HUES48 (cell line): ENCODE measurements at regions not wholly inside any gene's neighbourhood (a gene's known extent, or its start where the extent isn't known, plus 50 kb on each side); places are given as distances from the start of the nearest gene placed in this dataset.

Experiments used
- H3K27ac ChIP-seq: one replicate; pipeline ENCODE4 v1.7.0; 2013; ENCODE audit warnings: low read depth, low read length, inconsistent platforms
- H3K27me3 ChIP-seq: 2 replicates; pipeline ENCODE4 v1.6.1; 2013; ENCODE audit warnings: mild to moderate bottlenecking, low read length; ENCODE audit not compliant: control insufficient read depth, insufficient read depth
- H3K36me3 ChIP-seq: 2 replicates; pipeline ENCODE4 v1.6.1; 2013; ENCODE audit warnings: low read length; ENCODE audit not compliant: control insufficient read depth, insufficient read depth
- H3K4me1 ChIP-seq: 2 replicates; pipeline ENCODE4 v1.6.1; 2013; ENCODE audit warnings: mild to moderate bottlenecking, low read length; ENCODE audit not compliant: control insufficient read depth, insufficient read depth
- H3K4me3 ChIP-seq: 2 replicates; pipeline ENCODE4 v1.5.1; 2013; ENCODE audit warnings: mild to moderate bottlenecking, low read depth, low read length
- H3K9ac ChIP-seq: 2 replicates; pipeline ENCODE4 v1.6.1; 2013; ENCODE audit warnings: mild to moderate bottlenecking, low read depth, low read length, moderate library complexity
- H3K9me3 ChIP-seq: 2 replicates; pipeline ENCODE4 v1.6.1; 2013; ENCODE audit warnings: low read length; ENCODE audit not compliant: control insufficient read depth, insufficient read depth

DNA sequence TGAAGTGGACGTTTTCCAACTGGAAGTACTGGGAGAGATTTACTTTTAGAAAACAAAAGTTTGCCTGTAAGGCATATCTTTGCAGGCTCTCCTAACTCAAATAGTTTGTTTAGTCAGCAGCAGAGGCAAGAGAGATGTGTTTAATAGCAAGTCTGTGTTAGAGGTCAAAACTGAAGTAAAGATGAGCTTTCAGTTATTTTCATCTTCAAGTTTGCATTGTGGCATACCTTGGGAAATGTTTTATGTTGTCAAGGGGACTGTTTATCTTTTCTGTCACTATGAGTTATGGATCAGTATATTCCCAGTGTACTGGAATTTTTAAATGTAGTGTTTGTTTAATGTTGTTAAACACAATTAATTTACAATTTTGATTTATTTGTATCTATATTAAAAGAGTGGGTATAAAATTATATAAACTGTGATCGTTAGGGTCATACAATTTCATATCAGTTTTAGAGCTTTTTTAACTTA lies 169.7 kb upstream of the PPP1R3A start:
- H3K27ac ChIP-seq: no peak overlapping the region
- peaks cover 73% of the 10 kb centered on the region for H3K27me3 ChIP-seq
- H3K4me3 ChIP-seq: peak overlapping the region; percentile 84
- no peak overlapping the region for H3K9ac ChIP-seq
- no peaks in the 10 kb centered on the region for H3K36me3 ChIP-seq
- H3K9me3 ChIP-seq: no peaks in the 10 kb centered on the region
- peaks cover 11% of the 10 kb centered on the region for H3K4me1 ChIP-seq

DNA sequence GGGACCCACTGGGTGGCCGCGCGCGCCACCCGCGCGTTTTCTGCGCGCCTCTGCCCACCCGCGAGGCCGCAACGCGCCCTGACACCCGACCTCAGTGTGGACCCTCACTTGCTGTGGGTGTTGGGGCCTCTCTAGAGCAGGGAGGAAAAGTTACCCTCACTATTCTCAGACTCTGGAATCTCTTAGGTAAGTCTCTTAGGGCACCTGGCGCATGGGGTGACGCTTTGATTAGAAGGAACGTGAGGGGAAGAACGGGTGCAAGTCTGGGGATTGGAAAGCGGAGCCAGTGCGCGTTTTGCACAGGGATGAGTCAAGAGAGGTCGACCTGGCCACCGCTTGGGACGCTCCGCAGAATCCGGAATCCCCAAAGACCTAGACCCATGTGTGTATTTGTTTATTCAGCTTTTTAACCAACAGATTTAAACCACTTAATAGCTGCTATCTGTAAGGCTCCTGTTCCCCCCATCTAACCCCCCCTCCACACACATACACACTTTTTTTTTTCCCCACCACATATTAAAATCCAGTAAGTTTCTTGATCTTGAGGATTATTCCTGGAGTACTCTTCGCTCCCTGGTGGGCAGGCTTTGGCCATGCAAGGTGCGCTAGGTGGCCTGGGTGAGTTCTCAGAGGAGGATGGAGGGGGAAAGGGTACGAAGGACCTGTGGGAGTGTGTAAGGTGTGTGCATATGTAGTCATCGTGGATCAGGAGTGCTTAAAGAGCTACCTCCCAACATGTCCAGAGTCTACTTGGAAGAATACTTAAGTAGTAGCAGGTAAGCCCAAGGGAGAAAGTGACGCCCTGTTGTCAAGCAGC lies 169.1 kb upstream of the PPP1R3A start:
- Histone ChIP-seq H3K9ac (no peak overlapping the region), H3K4me3 (peak overlapping the region; percentile 84), H3K27ac (no peak overlapping the region), H3K9me3 (no peaks in the 10 kb centered on the region), H3K27me3 (peaks cover 79% of the 10 kb centered on the region), H3K36me3 (no peaks in the 10 kb centered on the region), H3K4me1 (peaks cover 15% of the 10 kb centered on the region)

DNA sequence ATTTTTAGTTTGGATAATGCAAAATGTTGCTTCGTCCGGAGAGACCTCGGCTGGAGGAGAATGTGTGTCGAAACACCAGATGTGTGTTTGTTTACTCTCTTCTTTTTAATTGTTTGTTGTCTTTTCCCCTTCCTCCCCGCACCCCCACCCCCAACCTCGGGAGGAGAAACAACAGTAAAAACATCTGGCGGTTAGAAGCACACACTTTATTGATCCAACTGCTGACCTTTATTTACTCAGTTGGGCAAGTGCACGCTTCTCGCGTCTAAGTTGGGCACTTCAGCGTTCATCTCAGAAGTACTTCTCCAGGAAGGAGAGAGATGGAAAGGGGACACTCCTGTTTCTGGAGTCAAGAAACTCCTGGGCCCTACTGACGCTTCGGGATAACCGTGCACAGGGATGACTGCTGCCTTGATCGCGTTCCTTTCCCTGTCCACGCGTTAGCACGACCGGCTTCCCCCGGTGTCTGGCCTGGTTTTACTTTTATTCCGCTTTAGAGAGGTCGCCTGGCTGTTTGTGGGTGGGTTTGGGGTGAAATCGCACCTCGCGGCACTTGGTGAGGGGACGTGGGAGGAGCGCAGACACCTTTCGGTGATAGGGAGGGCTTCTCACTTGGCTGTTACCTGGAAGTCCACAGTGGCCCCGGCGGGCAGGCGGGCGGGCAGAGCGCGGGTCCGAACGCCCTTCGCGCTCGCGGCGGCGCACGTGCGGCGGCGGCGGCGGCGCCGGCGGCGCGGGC lies 168.3 kb upstream of the PPP1R3A start:
- H3K4me1 ChIP-seq: peaks cover 22% of the 10 kb centered on the region
- no peaks in the 10 kb centered on the region for H3K36me3 ChIP-seq
- no peak overlapping the region for H3K27ac ChIP-seq
- H3K9me3 ChIP-seq: no peaks in the 10 kb centered on the region
- peak overlapping the region; percentile 84 for H3K4me3 ChIP-seq
- H3K27me3 ChIP-seq: peaks cover 87% of the 10 kb centered on the region
- H3K9ac ChIP-seq: no peak overlapping the region

DNA sequence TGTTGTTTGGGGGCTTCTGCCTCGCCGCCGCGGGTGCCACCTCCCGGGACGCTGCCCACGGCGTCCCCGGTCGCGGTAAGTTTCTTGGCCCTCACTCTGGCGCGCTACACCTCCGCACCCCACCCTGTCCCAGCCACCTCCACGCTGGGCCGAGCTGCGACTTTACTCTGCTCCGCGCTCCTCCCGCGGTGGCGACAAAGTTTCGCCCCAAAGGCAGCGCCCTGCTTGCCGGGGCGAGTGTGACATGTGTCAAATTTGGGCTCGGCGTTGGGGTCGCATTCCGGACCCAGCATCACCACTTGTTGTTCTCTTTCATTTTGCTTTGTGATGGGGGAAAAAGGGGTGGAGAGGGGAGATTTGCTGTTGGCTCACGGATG lies 167.7 kb upstream of the PPP1R3A start:
- H3K9ac ChIP-seq: no peak overlapping the region
- H3K27me3 ChIP-seq: peaks cover 89% of the 10 kb centered on the region
- no peak overlapping the region for H3K27ac ChIP-seq
- peak overlapping the region; percentile 84 for H3K4me3 ChIP-seq
- H3K36me3 ChIP-seq: no peaks in the 10 kb centered on the region
- H3K9me3 ChIP-seq: no peaks in the 10 kb centered on the region
- H3K4me1 ChIP-seq: peaks cover 24% of the 10 kb centered on the region

DNA sequence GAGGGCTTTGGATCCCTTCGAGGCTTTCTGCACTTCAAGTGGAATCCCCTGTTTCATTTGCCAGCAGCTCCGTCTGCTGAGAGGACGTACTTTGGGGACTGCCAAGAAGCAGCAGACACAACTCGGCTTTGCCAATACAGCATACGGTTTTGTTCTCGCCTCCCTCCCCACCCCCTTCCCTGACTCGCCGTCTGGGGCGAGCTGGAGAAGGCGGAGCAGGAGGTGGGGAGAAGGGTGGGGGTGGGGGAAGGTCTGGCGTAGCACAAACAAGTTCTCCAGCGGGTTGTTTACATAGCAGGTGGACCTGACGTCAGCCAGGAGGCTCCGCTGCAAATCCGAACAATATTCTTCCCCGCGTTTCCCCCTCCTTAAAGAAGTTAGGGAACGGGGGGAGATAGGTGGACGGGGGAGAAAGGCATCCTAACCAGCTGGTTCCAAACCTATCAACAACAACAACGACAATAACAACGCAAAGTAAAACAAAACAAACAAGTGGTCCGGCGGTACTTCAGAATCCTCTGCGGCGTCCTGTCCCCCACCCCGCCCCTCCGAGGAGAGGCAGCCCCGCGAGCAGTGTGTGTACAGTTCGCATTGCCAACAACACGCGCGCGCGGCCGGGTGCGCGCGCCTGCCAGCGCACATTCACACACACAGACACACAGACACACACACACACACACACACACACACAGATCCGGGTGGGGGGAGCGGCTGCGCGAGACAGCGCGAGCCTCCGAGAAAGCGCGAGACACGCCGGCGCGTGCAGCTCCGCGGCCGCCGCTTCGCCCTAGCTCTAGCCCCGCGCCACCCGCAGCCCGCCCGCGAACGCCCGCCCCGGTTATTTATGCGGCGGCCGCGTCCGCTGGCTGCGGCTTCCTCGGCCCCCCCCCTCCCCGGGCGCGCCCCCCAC lies 167.0 kb upstream of the PPP1R3A start:
- H3K9me3 ChIP-seq: no peaks in the 10 kb centered on the region
- H3K4me1 ChIP-seq: peaks cover 24% of the 10 kb centered on the region
- H3K27ac ChIP-seq: peak overlapping the region; percentile 83
- peaks cover 89% of the 10 kb centered on the region for H3K27me3 ChIP-seq
- H3K9ac ChIP-seq: peak overlapping the region; percentile 63
- no peaks in the 10 kb centered on the region for H3K36me3 ChIP-seq
- peak overlapping the region; percentile 84 for H3K4me3 ChIP-seq

DNA sequence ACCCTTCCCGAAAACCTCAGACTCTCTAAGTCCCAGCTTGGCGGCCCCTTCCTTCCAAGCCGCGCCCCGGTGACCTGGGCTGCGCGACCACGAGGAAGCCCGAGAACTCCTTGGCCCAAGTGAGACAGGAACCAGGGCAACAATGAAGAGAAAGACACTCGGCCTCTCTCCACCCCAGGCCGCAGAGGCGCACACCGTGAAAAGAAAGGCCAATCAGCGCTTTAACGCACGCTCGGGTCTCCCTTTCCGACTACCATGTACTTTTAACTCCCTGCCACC lies 166.4 kb upstream of the PPP1R3A start:
- no peaks in the 10 kb centered on the region for H3K9me3 ChIP-seq
- peaks cover 84% of the 10 kb centered on the region for H3K27me3 ChIP-seq
- H3K4me3 ChIP-seq: peak overlapping the region; percentile 84
- H3K27ac ChIP-seq: peak overlapping the region; percentile 83
- peaks cover 24% of the 10 kb centered on the region for H3K4me1 ChIP-seq
- H3K9ac ChIP-seq: peak overlapping the region; percentile 63
- no peaks in the 10 kb centered on the region for H3K36me3 ChIP-seq

DNA sequence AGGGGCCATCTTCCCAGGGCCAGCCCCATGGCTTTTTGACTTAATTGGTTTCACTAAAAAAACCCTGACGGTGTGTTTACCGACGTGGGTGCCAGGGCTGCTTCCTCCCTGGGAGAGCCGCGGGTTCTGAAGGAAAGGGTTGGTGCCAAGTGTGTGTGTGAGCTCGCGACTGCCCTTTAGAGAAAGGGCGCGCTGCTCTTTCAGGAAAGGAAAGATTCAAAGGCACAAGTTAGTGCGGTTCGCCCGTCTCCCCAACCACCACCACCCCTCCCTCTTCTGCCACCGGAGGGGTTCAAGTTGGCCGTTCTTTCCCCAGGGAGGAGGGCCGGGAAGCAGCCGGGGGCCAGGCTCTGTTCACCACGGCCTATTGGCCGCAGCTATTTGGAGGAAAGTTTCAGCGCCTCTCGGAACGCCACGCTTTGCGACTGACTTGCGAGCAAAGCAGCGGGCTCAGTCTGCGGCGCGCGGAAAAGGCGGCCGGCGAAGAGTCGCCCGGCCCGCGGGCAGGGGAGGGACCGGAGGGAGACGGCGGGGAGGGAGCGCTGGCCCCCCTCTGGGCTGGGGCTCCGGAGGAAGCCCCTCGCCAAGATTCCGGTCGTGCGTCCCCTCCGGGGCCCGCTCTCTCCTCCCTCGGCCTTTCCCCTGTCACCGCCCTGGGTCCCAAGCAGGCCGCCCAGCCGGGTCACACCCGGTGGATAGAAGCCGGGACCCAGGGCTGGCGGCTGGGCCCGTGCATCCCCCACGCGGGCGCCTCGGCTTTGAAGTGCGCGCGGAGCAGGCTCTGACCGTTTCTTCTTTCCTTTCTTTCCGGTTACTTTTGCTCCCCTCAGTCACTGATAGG lies 165.9 kb upstream of the PPP1R3A start:
- Histone ChIP-seq H3K9me3 (no peaks in the 10 kb centered on the region), H3K27ac (peak overlapping the region; percentile 83), H3K4me3 (peak overlapping the region; percentile 84), H3K9ac (peak overlapping the region; percentile 63), H3K36me3 (no peaks in the 10 kb centered on the region), H3K4me1 (peaks cover 24% of the 10 kb centered on the region), H3K27me3 (peaks cover 78% of the 10 kb centered on the region)

DNA sequence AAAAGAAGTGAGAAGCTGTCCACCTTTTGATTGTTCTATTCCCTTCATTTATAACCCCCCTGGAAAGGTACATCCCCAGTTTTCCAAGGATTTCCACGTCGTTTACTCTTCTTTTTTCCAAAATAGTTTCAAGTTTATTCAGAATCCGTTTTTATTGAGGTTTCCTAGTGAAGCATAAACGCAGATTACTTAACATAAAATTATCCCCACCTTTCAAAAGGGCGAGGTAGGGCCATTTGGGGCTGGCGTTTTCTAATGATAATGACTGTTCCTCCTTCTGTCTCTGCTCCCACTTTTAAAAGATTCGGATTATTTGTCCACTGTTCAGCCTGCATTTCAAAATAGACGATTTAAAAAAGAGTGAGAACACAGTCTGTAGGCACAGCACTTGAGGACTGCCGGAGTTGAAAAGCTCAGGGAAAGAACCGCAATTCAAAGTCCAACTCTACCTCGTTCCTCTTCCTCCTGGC lies 165.2 kb upstream of the PPP1R3A start:
- Histone ChIP-seq H3K9me3 (no peaks in the 10 kb centered on the region), H3K9ac (no peak overlapping the region), H3K27ac (no peak overlapping the region), H3K4me3 (peak overlapping the region; percentile 84), H3K27me3 (peaks cover 72% of the 10 kb centered on the region), H3K36me3 (no peaks in the 10 kb centered on the region), H3K4me1 (peaks cover 24% of the 10 kb centered on the region)

DNA sequence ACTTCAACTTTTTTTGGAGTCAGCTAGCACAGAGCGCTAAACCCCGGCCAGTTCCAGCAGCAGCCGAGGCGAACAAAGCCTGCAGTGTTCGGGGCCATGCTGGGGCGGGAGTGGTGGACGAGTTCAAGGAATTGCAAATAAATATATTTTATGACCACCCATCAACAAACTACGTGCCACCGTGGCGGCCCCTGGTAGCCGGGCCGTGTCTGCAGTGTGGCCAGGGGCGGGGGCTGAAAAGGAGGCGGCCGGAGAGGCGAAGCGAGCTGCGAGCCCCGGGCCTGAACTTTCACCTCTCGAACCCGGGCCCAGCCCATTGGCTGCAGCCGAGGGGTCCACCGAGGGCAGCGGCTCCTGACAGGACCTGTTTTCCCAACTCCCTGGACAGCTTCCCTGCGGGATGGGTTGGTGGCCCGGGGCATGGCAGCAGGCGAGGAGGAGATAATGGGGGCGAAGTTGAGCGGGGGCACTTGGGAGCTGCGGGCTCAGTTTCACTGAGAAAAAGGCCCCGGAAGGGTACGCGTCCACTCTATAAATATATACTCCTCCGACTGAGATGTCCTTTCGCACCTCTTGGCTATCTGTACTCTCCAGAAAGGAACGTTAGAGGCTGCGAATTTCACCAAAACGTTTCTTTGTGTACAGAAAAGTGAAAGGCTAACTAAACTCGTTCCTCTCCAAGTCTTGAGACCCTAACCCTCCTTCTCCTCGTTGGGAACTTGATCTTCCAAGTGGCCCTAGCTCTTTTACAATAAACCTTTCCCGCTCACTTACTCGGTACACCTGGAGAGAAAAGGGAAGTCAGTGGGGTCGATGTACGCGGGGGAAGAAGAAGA lies 164.6 kb upstream of the PPP1R3A start:
- 0 out of 2 replicates have a peak overlapping the region, but pooled peaks have one; percentile 12 for H3K9ac ChIP-seq
- H3K27ac ChIP-seq: no peak overlapping the region
- no peaks in the 10 kb centered on the region for H3K9me3 ChIP-seq

More for the DNA sequence above, 164.6 kb upstream of the PPP1R3A start:
- H3K36me3 ChIP-seq: no peaks in the 10 kb centered on the region
- H3K4me1 ChIP-seq: peaks cover 24% of the 10 kb centered on the region
- peaks cover 65% of the 10 kb centered on the region for H3K27me3 ChIP-seq
- H3K4me3 ChIP-seq: peak overlapping the region; percentile 84
